ENCODE measurements at regions not wholly inside any gene's neighbourhood (a gene's known extent, or its start where the extent isn't known, plus 50 kb on each side); places are given as distances from the start of the nearest gene placed in this dataset.

DNA sequence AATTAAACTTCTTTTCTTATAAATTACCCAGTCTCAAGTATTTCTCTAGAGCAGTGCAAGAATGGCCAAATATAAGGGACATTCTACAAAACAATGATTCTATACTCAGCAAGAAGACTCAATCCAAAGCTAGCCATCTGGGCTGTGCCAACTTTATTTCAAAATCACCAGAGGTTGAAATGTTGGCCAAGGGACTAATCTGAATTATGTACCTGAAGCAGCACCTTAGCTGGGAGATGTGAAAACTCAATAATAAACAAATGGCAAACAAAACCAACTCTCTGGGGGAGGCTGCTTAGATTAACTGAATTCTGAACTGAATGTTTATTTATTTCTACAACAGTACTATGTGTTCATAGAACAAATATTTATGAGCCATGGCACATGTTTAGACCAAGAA is 251.3 kb downstream of the RDH14 start (continued):
- TF ChIP-seq RCOR1 (IDR thresholded peaks at IDR 0.05; ENCODE audit: low read depth, low read length): no peak
- no peak for TF ChIP-seq RNF2 (IDR thresholded peaks at IDR 0.05; ENCODE audit: borderline replicate concordance, low read depth)
- TF ChIP-seq, protein P1, sequence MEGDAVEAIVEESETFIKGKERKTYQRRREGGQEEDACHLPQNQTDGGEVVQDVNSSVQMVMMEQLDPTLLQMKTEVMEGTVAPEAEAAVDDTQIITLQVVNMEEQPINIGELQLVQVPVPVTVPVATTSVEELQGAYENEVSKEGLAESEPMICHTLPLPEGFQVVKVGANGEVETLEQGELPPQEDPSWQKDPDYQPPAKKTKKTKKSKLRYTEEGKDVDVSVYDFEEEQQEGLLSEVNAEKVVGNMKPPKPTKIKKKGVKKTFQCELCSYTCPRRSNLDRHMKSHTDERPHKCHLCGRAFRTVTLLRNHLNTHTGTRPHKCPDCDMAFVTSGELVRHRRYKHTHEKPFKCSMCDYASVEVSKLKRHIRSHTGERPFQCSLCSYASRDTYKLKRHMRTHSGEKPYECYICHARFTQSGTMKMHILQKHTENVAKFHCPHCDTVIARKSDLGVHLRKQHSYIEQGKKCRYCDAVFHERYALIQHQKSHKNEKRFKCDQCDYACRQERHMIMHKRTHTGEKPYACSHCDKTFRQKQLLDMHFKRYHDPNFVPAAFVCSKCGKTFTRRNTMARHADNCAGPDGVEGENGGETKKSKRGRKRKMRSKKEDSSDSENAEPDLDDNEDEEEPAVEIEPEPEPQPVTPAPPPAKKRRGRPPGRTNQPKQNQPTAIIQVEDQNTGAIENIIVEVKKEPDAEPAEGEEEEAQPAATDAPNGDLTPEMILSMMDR (IDR thresholded peaks at IDR 0.05): no peak
- no peak for TF ChIP-seq CBX2 (IDR thresholded peaks at IDR 0.05; ENCODE audit: borderline replicate concordance, low read depth)
- TF ChIP-seq JUN (IDR thresholded peaks at IDR 0.05): no peak
- no peak for TF ChIP-seq NR3C1 (IDR thresholded peaks at IDR 0.05)
- no peak for TF ChIP-seq RARB (CRISPR knock-in tag; IDR thresholded peaks at IDR 0.05)
- no peak for TF ChIP-seq SREBF2 (IDR thresholded peaks at IDR 0.05)
- TF ChIP-seq, protein P2, sequence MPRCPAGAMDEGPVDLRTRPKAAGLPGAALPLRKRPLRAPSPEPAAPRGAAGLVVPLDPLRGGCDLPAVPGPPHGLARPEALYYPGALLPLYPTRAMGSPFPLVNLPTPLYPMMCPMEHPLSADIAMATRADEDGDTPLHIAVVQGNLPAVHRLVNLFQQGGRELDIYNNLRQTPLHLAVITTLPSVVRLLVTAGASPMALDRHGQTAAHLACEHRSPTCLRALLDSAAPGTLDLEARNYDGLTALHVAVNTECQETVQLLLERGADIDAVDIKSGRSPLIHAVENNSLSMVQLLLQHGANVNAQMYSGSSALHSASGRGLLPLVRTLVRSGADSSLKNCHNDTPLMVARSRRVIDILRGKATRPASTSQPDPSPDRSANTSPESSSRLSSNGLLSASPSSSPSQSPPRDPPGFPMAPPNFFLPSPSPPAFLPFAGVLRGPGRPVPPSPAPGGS (IDR thresholded peaks at IDR 0.05): no peak

DNA sequence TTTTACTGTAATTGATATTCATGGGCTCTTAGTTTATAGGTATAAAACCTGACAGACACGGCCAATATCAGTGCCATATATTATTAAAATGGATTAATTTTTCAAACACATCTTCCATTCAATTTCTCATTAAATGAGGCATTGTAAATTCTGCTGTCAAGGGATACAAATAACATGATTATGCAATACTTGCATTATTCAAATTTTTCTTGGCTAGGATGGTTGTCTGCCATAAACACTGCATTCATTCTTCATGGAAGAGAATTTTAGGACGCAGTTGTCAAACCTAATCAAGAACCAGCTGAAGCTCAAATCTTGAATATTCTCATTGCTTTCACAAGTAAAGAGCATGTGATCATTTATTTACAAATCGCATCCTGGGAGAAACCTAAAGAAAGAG is 255.6 kb downstream of the RDH14 start:
- ChIA-PET CTCF (no interaction called here), POLR2A (no interaction called here)
- DNase-seq (ENCODE audit: low read depth in 1 of 2, low spot score in 1 of 2) (no peak), ATAC-seq (no peak), FAIRE-seq (peak; percentile 28)
- Histone ChIP-seq H3K9me3 (no peaks in the 10 kb centered on the region), H3K4me1 (peaks cover 15% of the 10 kb centered on the region), H3K4me2 (no peak overlapping the region), H3K4me3 (no peak overlapping the region), H3K27ac (no peak overlapping the region)
- peak in 1 of 2 experiments; percentile 45; a peak in 1 of 4 replicates for TF ChIP-seq CEBPB (IDR thresholded peaks at IDR 0.05)
- TF ChIP-seq NR3C1 (IDR thresholded peaks at IDR 0.05): no peak
- WGBS (ENCODE audit: missing lambda C conversion rate): 83% methylated on average over 3 of the region's 3 CpGs

DNA sequence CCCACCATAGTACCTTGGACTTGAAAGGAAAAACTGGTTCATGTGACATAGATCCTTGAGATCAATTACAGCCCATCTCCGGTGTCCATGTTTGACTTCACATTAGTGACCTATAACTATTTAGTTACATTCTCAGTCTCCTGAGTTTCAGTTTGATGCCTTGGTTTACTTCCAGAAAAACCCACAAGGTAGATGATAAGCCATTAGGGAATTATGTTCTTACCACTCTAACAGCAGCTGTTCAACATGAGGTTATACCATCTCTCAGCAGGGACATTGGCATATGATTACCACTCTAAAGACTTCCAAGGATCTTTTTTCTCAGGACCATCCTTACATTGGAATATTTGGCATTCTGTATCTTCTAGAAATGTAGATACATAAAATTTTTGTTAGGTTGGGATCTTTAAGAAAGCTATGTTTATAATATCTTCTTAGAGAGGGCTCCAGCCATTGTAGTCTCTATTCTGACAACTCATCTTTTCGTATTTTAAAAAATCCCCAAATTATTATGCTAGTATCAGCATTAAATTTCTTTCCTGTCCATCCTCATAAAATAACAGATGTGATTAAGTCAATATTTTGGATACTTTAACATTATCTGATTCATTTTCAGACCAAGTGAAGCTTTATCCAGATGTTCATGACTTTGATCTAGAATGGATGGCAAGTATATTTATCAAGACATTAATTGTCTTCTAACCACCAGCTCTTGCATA is 258.9 kb downstream of the RDH14 start:
- ChIA-PET CTCF (no interaction called here), POLR2A (no interaction called here)
- H3K9me3 ChIP-seq: no peaks in the 10 kb centered on the region
- 92% methylated on average over 2 of the region's 2 CpGs for WGBS (ENCODE audit: missing lambda C conversion rate)
- TF ChIP-seq, protein P3, sequence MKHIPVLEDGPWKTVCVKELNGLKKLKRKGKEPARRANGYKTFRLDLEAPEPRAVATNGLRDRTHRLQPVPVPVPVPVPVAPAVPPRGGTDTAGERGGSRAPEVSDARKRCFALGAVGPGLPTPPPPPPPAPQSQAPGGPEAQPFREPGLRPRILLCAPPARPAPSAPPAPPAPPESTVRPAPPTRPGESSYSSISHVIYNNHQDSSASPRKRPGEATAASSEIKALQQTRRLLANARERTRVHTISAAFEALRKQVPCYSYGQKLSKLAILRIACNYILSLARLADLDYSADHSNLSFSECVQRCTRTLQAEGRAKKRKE (CRISPR knock-in tag; IDR thresholded peaks at IDR 0.05; ENCODE audit: low read depth): no peak
- TF ChIP-seq MAFK (IDR thresholded peaks at IDR 0.05; ENCODE audit: partially characterized antibody): peak; percentile 74
- H3K4me2 ChIP-seq: no peak overlapping the region
- FAIRE-seq (peak; percentile 70), ATAC-seq (no peak), DNase-seq (ENCODE audit: low read depth in 1 of 2, low spot score in 1 of 2) (no peak)
- H3K27ac ChIP-seq: peak overlapping the region; percentile 82 to 88
- peaks cover 40% of the 10 kb centered on the region for H3K4me1 ChIP-seq
- no peak overlapping the region for H3K4me3 ChIP-seq

DNA sequence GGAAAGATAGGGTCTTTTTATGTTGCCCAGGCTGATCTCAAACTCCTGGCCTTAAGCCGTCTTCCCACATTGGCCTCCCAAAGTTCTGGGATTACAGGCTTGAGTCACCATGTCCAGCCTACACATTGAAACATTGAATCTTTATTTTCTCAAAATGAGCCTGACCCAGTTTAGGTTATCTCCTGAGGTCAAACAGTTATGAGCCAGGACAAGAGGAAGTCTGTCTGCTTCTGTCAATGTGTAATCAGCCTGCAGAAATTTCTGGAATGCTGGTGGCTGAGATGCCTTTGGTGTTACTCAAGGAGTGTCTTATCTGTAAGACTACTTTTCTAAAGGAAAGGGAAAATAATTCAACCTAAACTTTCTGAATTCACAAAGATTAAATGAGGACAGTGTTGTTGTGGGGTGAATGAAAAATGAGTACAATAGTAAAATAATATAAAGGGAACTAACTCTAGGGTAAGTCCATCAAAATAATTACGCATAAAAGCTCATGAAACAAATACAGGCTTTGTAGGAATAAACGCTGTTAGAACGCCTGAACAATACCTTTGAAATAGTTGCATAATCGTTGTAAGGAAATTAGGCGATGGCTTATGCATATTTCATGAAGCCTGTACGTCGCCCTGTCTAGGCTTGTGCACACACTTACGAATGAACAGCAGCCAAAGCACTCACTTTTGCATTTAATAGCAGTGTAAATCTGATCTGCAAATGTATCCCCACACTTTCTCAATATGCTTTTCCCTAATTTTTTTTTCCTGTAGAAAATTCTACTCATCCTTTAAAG is 260.8 kb downstream of the RDH14 start:
- Histone ChIP-seq H3K4me3 (0 out of 3 replicates have a peak overlapping the region, but pooled peaks have one; percentile 0), H3K9me3 (no peaks in the 10 kb centered on the region), H3K4me1 (peaks cover 40% of the 10 kb centered on the region), H3K27ac (peak overlapping the region; percentile 82 to 88), H3K4me2 (peak overlapping the region; percentile 70)
- ChIA-PET POLR2A (interaction anchor here (0.7 to 1.1 kb wide), 2 partner anchors 46 to 89 kb away, joined by 3 read pairs; no protein-coding TSS in a partner anchor), CTCF (interaction anchor here (0.9 kb wide), 1 partner anchor 78 kb away, joined by 3 read pairs; no protein-coding TSS in a partner anchor)
- 5% methylated on average over 9 of the region's 9 CpGs for whole genome bisulfite sequencing (ENCODE audit: missing lambda C conversion rate)
- FAIRE-seq: peak; percentile 97
- ATAC-seq: peak; percentile 98 to 99
- peak; percentile 10 to 92 for DNase-seq (ENCODE audit: low read depth in 1 of 2, low spot score in 1 of 2)
- TF ChIP-seq SREBF2 (IDR thresholded peaks at IDR 0.05) (no peak), SMC3 (IDR thresholded peaks at IDR 0.05) (peak; percentile 18; the same call in 2 of the 3 replicates), HOXB5 (CRISPR knock-in tag; IDR thresholded peaks at IDR 0.05) (no peak), MYC (IDR thresholded peaks at IDR 0.05; ENCODE audit: borderline replicate concordance, low read length) (no peak), RNF2 (IDR thresholded peaks at IDR 0.05; ENCODE audit: borderline replicate concordance, low read depth) (no peak), ESRRA (IDR thresholded peaks at IDR 0.05; ENCODE audit: borderline replicate concordance, low read length) (no peak), FOSL2 (IDR thresholded peaks at IDR 0.05) (peak; percentile 83), FOSL2 (CRISPR knock-in tag; IDR thresholded peaks at IDR 0.05) (peak; percentile 88), JUNB (IDR thresholded peaks at IDR 0.05) (peak; percentile 89), EP300 (IDR thresholded peaks at IDR 0.05) (peak; percentile 70 to 77; a peak in 3 of 5 replicates), RFX5 (IDR thresholded peaks at IDR 0.05) (no peak), NR3C1 (IDR thresholded peaks at IDR 0.05) (no peak), JUN (IDR thresholded peaks at IDR 0.05) (peak; percentile 71 to 89)
- TF ChIP-seq, protein P4, sequence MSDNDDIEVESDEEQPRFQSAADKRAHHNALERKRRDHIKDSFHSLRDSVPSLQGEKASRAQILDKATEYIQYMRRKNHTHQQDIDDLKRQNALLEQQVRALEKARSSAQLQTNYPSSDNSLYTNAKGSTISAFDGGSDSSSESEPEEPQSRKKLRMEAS (IDR thresholded peaks at IDR 0.05): peak; percentile 82
- TF ChIP-seq, protein P5, sequence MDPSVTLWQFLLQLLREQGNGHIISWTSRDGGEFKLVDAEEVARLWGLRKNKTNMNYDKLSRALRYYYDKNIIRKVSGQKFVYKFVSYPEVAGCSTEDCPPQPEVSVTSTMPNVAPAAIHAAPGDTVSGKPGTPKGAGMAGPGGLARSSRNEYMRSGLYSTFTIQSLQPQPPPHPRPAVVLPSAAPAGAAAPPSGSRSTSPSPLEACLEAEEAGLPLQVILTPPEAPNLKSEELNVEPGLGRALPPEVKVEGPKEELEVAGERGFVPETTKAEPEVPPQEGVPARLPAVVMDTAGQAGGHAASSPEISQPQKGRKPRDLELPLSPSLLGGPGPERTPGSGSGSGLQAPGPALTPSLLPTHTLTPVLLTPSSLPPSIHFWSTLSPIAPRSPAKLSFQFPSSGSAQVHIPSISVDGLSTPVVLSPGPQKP (IDR thresholded peaks at IDR 0.05; ENCODE audit: low read depth, low read length): no peak
- TF ChIP-seq, protein P2 (IDR thresholded peaks at IDR 0.05): peak; percentile 69; the same call in 2 of the 3 replicates
